ENCODE measurements at regions not wholly inside any gene's neighbourhood (a gene's known extent, or its start where the extent isn't known, plus 50 kb on each side); places are given as distances from the start of the nearest gene placed in this dataset.
A peak's percentile ranks its signal among the peaks of the same experiment; 100 is the strongest.

DNA sequence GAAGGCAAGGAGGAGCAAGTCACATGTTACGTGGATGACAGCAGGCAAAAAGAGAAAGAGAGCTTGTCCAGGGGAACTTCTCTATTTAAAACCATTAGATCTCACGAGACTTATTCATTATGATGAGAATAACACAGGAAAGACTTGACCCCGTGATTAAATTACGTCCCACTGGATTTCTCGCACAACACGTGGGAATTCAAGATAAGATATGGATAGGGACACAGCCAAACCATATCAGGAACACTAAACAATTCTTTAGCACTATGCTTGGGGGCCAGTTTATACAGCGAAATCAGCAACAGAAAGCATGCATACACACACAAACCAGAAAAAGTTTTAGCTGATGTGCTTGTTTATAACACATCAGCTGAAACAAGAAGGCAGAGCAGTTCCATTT lies 704.2 kb downstream of the OTOL1 start:
- no peak overlapping the region for H3K4me3 ChIP-seq (ENCODE audit: insufficient read depth, low read length)
- no peaks in the 10 kb centered on the region for H3K9me3 ChIP-seq (ENCODE audit: low read depth, low read length)
- no peaks in the 10 kb centered on the region for H4K20me1 ChIP-seq (ENCODE audit: insufficient read depth, low read length)
- no peaks in the 10 kb centered on the region for H3K27me3 ChIP-seq (ENCODE audit: insufficient read depth, low read length)
- TF ChIP-seq, protein P1, sequence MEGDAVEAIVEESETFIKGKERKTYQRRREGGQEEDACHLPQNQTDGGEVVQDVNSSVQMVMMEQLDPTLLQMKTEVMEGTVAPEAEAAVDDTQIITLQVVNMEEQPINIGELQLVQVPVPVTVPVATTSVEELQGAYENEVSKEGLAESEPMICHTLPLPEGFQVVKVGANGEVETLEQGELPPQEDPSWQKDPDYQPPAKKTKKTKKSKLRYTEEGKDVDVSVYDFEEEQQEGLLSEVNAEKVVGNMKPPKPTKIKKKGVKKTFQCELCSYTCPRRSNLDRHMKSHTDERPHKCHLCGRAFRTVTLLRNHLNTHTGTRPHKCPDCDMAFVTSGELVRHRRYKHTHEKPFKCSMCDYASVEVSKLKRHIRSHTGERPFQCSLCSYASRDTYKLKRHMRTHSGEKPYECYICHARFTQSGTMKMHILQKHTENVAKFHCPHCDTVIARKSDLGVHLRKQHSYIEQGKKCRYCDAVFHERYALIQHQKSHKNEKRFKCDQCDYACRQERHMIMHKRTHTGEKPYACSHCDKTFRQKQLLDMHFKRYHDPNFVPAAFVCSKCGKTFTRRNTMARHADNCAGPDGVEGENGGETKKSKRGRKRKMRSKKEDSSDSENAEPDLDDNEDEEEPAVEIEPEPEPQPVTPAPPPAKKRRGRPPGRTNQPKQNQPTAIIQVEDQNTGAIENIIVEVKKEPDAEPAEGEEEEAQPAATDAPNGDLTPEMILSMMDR (IDR thresholded peaks at IDR 0.05; ENCODE audit: extremely low read depth, low read depth, low read length) = no peak
- no peak overlapping the region for H3K4me2 ChIP-seq (ENCODE audit: insufficient read depth, low read length)
- no peak overlapping the region for H3K27ac ChIP-seq (ENCODE audit: low read depth, low read length)
- H3K79me2 ChIP-seq (ENCODE audit: insufficient read depth, low read length) = no peaks in the 10 kb centered on the region
- H3K36me3 ChIP-seq (ENCODE audit: insufficient read depth, low read length) = no peaks in the 10 kb centered on the region
- no peak for DNase-seq (ENCODE audit: insufficient read length, low spot score, missing footprints)
- H2AFZ ChIP-seq (ENCODE audit: low read length) = no peak overlapping the region
- no peaks in the 10 kb centered on the region for H3K4me1 ChIP-seq (ENCODE audit: insufficient read depth, low read length)

DNA sequence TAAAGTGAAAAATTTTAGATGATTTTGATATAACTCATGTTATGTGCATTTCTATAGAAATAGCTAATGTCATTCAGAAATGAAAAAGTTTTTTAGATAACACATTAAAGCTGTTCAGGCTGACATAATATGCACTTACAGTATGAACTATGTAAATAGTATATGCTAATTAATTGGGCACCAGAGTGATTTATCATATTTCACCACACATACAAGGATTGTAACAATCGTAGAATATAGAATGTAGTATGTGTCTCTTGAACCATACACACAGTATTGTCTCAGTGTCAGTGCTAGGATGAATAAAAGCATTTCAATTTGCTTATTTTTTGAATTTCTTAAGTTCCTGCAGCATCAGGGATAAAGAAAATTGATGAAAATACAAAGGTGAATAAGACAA lies 710.0 kb downstream of the OTOL1 start:
- no peak for DNase-seq (ENCODE audit: insufficient read length, low spot score, missing footprints)
- Histone ChIP-seq H3K4me2 (ENCODE audit: insufficient read depth, low read length) (no peak overlapping the region), H3K4me3 (ENCODE audit: insufficient read depth, low read length) (no peak overlapping the region), H2AFZ (ENCODE audit: low read length) (no peak overlapping the region), H3K27ac (ENCODE audit: low read depth, low read length) (no peak overlapping the region), H3K4me1 (ENCODE audit: insufficient read depth, low read length) (no peaks in the 10 kb centered on the region), H4K20me1 (ENCODE audit: insufficient read depth, low read length) (no peaks in the 10 kb centered on the region), H3K27me3 (ENCODE audit: insufficient read depth, low read length) (no peaks in the 10 kb centered on the region), H3K79me2 (ENCODE audit: insufficient read depth, low read length) (no peaks in the 10 kb centered on the region), H3K36me3 (ENCODE audit: insufficient read depth, low read length) (no peaks in the 10 kb centered on the region), H3K9me3 (ENCODE audit: low read depth, low read length) (no peaks in the 10 kb centered on the region)
- TF ChIP-seq, protein P1 (IDR thresholded peaks at IDR 0.05; ENCODE audit: extremely low read depth, low read depth, low read length) = no peak

DNA sequence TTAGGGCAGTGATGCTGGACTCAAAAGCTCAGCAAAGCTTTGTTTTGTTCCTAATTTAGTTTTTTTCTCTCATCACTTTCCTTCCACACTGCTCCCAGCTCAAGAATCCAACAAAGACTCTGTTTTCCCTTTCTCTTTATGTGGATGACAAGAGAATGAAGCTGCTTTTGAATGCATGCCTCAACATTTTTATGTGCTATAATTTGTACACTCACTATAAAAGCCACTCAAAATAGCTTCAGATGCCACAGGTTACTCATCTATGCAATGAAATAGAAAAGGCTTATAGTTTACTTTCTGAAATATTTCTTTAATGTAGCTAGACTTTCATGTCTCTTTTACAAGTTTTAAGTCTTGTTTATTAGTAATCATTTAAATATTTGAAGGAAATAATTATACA lies 714.9 kb downstream of the OTOL1 start:
- no peaks in the 10 kb centered on the region for H3K4me1 ChIP-seq (ENCODE audit: insufficient read depth, low read length)
- H3K9me3 ChIP-seq (ENCODE audit: low read depth, low read length) = no peaks in the 10 kb centered on the region
- H3K36me3 ChIP-seq (ENCODE audit: insufficient read depth, low read length) = no peaks in the 10 kb centered on the region
- H3K79me2 ChIP-seq (ENCODE audit: insufficient read depth, low read length) = no peaks in the 10 kb centered on the region
- H2AFZ ChIP-seq (ENCODE audit: low read length) = peak overlapping the region; percentile 36
- H3K4me3 ChIP-seq (ENCODE audit: insufficient read depth, low read length) = no peak overlapping the region
- no peaks in the 10 kb centered on the region for H4K20me1 ChIP-seq (ENCODE audit: insufficient read depth, low read length)
- no peak overlapping the region for H3K27ac ChIP-seq (ENCODE audit: low read depth, low read length)
- no peaks in the 10 kb centered on the region for H3K27me3 ChIP-seq (ENCODE audit: insufficient read depth, low read length)
- no peak overlapping the region for H3K4me2 ChIP-seq (ENCODE audit: insufficient read depth, low read length)
- DNase-seq (ENCODE audit: insufficient read length, low spot score, missing footprints) = no peak
- TF ChIP-seq, protein P1 (IDR thresholded peaks at IDR 0.05; ENCODE audit: extremely low read depth, low read depth, low read length) = no peak

DNA sequence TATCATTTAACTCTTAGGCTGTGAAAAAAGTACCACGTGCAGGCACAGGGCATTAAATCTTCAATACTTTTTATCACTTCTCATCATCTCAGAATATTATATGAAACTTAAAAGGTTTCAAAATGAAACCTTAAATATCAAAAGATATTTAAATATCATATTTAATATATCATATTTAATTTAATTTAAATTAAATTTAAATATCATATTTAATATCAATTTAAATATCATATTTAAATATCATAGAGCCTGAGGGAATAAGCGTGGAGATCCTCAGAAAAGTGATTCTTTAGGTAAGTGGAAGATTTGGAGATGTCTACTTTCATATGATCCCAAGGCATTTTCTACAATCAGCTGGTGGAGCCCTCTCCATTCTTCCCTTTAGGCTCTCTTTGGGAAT lies 716.6 kb downstream of the OTOL1 start:
- Histone ChIP-seq H3K36me3 (ENCODE audit: insufficient read depth, low read length) (no peaks in the 10 kb centered on the region), H3K27me3 (ENCODE audit: insufficient read depth, low read length) (no peaks in the 10 kb centered on the region), H3K79me2 (ENCODE audit: insufficient read depth, low read length) (no peaks in the 10 kb centered on the region), H3K4me1 (ENCODE audit: insufficient read depth, low read length) (no peaks in the 10 kb centered on the region), H3K9me3 (ENCODE audit: low read depth, low read length) (no peaks in the 10 kb centered on the region), H3K27ac (ENCODE audit: low read depth, low read length) (no peak overlapping the region), H2AFZ (ENCODE audit: low read length) (no peak overlapping the region), H4K20me1 (ENCODE audit: insufficient read depth, low read length) (no peaks in the 10 kb centered on the region), H3K4me3 (ENCODE audit: insufficient read depth, low read length) (no peak overlapping the region), H3K4me2 (ENCODE audit: insufficient read depth, low read length) (no peak overlapping the region)
- DNase-seq (ENCODE audit: insufficient read length, low spot score, missing footprints) = no peak
- TF ChIP-seq, protein P1 (IDR thresholded peaks at IDR 0.05; ENCODE audit: extremely low read depth, low read depth, low read length) = no peak

Data from osteoblast (primary cell).